ENCODE measurements at regions not wholly inside any gene's neighbourhood (a gene's known extent, or its start where the extent isn't known, plus 50 kb on each side); places are given as distances from the start of the nearest gene placed in this dataset.
"Not testable (repeated sequence)": the region's sequence is repeated elsewhere in the genome, so short reads cannot be mapped to it uniquely, and the experiment has no call there.

DNA sequence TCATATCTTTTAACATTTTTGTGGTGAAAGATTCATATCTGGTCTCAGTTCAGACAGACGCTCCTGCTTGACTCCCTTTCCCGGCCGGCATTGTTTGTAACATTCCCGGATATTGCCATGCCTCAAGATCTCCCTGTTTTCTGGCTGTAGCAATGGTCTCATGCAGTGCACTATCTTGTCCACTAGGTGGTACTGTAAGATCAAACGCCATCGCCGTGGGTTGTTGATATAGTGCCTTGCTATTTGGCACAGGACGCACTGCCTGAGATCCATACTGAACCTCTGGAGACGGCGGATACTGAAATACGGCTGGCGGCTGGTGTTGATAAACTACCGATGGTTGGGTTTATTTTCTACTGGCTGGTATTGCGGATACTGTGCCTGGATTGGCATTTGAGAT is 218.6 kb downstream of the ADRA2C start:
- not testable (repeated sequence) for H3K9me3 ChIP-seq (ENCODE audit: control insufficient read depth in 2 of 2, insufficient read depth in 1 of 2, low read length in 1 of 2); DNase-seq (ENCODE audit: low read depth in 6 of 9, low spot score in 9 of 9); H3K36me3 ChIP-seq (ENCODE audit: control insufficient read depth in 2 of 2, insufficient read depth in 2 of 2, low read length in 1 of 2); H3K4me1 ChIP-seq (ENCODE audit: control insufficient read depth in 2 of 2, insufficient read depth in 2 of 2, low read length in 2 of 2); H3K27ac ChIP-seq (ENCODE audit: low read depth in 1 of 2, low read length in 1 of 2); H3K4me3 ChIP-seq (ENCODE audit: low read length in 2 of 2); H3K27me3 ChIP-seq (ENCODE audit: control insufficient read depth in 2 of 2, insufficient read depth in 1 of 2, low read length in 1 of 2)
- 7% methylated on average over 11 of the region's 14 CpGs for WGBS

DNA sequence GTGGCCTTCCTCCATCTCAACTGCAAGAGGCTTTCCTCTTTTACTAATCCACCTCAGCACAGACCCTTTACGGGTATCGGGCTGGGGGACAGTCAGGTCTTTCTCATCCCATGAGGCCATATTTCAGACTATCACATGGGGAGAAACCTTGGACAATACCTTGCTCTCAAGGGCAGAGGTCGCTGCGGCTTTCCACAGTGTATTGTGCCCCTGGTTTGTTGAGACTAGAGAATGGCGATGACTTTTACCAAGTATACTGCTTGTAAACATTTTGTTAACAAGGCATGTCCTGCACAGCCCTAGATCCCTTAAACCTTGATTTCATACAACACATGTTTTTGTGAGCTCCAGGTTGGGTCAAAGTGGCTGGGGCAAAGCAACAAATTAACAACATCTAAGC is 220.2 kb downstream of the ADRA2C start:
- not testable (repeated sequence) for H3K4me3 ChIP-seq (ENCODE audit: low read length in 2 of 2); H3K27me3 ChIP-seq (ENCODE audit: control insufficient read depth in 2 of 2, insufficient read depth in 1 of 2, low read length in 1 of 2); H3K36me3 ChIP-seq (ENCODE audit: control insufficient read depth in 2 of 2, insufficient read depth in 2 of 2, low read length in 1 of 2); DNase-seq (ENCODE audit: low read depth in 6 of 9, low spot score in 9 of 9); H3K27ac ChIP-seq (ENCODE audit: low read depth in 1 of 2, low read length in 1 of 2); H3K9me3 ChIP-seq (ENCODE audit: control insufficient read depth in 2 of 2, insufficient read depth in 1 of 2, low read length in 1 of 2); H3K4me1 ChIP-seq (ENCODE audit: control insufficient read depth in 2 of 2, insufficient read depth in 2 of 2, low read length in 2 of 2)
- 91% methylated on average over 5 of the region's 5 CpGs for WGBS

DNA sequence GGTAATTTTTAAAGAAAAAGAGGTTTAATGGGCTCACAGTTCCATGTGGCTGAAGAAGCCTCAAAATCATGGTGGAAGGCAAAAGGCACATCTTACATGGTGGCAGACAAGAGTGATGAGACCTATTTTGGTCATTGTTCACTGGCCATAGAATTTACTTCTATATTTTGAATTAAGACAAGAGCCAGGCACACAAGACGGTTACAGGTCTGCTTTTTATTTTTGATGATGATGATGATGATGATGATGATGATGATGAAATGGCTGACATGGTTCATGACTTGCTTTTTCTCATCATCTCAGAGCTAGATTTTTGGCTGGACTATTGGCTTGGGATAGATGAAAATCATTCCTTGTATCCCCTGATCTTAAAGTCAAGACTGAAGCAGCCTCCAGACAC is 229.3 kb downstream of the OTOP1 start:
- not testable (repeated sequence) for H3K36me3 ChIP-seq (ENCODE audit: control insufficient read depth in 2 of 2, insufficient read depth in 2 of 2, low read length in 1 of 2); H3K27me3 ChIP-seq (ENCODE audit: control insufficient read depth in 2 of 2, insufficient read depth in 1 of 2, low read length in 1 of 2); DNase-seq (ENCODE audit: low read depth in 6 of 9, low spot score in 9 of 9); H3K27ac ChIP-seq (ENCODE audit: low read depth in 1 of 2, low read length in 1 of 2); H3K4me3 ChIP-seq (ENCODE audit: low read length in 2 of 2); H3K9me3 ChIP-seq (ENCODE audit: control insufficient read depth in 2 of 2, insufficient read depth in 1 of 2, low read length in 1 of 2); H3K4me1 ChIP-seq (ENCODE audit: control insufficient read depth in 2 of 2, insufficient read depth in 2 of 2, low read length in 2 of 2)
- WGBS, result 97% methylated on average over 1 of the region's 1 CpG

DNA sequence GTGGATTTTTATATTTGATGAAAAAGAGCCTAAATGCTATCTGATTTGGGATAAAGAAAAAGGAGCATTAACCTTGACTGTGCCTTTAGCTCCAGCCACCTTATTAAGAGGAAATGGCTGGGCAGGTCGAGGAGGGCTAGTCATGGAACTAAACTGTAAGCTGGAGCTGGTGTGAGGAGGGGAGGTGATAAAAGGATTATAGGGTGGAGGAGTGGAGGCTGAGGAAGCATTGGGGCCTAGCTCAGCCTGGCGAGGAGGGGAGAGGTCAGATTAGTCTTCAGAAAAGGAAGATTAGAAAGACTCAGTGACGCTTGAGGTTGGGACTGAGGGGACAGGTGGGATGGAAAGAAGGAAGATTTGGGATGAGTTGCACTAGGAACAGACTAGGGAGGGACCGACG is 222.7 kb downstream of the OTOP1 start:
- not testable (repeated sequence) for H3K4me1 ChIP-seq (ENCODE audit: control insufficient read depth in 2 of 2, insufficient read depth in 2 of 2, low read length in 2 of 2); H3K27me3 ChIP-seq (ENCODE audit: control insufficient read depth in 2 of 2, insufficient read depth in 1 of 2, low read length in 1 of 2); DNase-seq (ENCODE audit: low read depth in 6 of 9, low spot score in 9 of 9); H3K27ac ChIP-seq (ENCODE audit: low read depth in 1 of 2, low read length in 1 of 2); H3K4me3 ChIP-seq (ENCODE audit: low read length in 2 of 2); H3K9me3 ChIP-seq (ENCODE audit: control insufficient read depth in 2 of 2, insufficient read depth in 1 of 2, low read length in 1 of 2); H3K36me3 ChIP-seq (ENCODE audit: control insufficient read depth in 2 of 2, insufficient read depth in 2 of 2, low read length in 1 of 2)
- WGBS, result 78% methylated on average over 5 of the region's 5 CpGs

DNA sequence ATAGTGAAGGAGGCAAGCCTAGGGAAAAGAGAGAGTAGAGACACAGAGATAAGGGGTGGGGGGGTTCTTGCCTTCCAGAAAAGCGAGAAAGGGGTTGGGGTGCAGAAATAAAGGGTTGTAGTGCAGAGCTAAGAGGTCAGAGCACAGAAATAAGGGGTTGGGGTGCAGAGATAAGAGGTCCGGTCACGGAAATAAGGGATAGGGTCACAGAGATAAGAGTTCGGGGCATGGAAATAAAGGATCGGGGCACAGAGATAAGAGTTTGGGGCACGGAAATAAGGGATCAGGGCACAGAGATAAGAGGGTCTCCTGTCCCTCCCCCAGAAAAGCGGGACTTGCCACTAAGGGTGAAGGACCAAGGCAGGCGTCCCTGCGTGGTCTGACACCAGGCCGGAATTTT is 222.0 kb downstream of the OTOP1 start:
- H3K27ac ChIP-seq (ENCODE audit: low read depth in 1 of 2, low read length in 1 of 2); DNase-seq (ENCODE audit: low read depth in 6 of 9, low spot score in 9 of 9); H3K4me3 ChIP-seq (ENCODE audit: low read length in 2 of 2); H3K27me3 ChIP-seq (ENCODE audit: control insufficient read depth in 2 of 2, insufficient read depth in 1 of 2, low read length in 1 of 2); H3K36me3 ChIP-seq (ENCODE audit: control insufficient read depth in 2 of 2, insufficient read depth in 2 of 2, low read length in 1 of 2); H3K4me1 ChIP-seq (ENCODE audit: control insufficient read depth in 2 of 2, insufficient read depth in 2 of 2, low read length in 2 of 2); H3K9me3 ChIP-seq (ENCODE audit: control insufficient read depth in 2 of 2, insufficient read depth in 1 of 2, low read length in 1 of 2): not testable (repeated sequence)
- WGBS, result 89% methylated on average over 10 of the region's 10 CpGs

DNA sequence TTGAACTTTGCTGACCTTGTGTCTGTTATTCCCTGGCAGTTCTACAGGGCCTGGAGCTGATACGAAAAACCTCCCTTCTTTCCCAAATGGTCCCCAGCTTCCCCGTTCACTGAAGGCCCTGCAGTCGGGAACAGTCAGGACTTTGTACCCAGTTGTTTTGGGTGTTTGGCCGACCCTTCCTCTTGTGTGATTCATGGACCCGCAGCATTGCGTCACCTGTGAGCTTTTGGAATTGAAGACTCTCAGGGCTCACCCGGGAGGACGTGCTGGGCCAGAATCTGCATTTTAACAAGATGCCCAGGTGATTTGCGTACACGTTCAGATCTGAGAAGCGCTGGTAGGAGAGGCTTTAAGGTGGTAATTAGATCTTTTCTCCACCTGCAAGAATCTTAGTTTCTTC is 220.4 kb downstream of the OTOP1 start:
- H3K4me3 ChIP-seq (ENCODE audit: low read length in 2 of 2); H3K36me3 ChIP-seq (ENCODE audit: control insufficient read depth in 2 of 2, insufficient read depth in 2 of 2, low read length in 1 of 2); H3K4me1 ChIP-seq (ENCODE audit: control insufficient read depth in 2 of 2, insufficient read depth in 2 of 2, low read length in 2 of 2); H3K9me3 ChIP-seq (ENCODE audit: control insufficient read depth in 2 of 2, insufficient read depth in 1 of 2, low read length in 1 of 2); H3K27ac ChIP-seq (ENCODE audit: low read depth in 1 of 2, low read length in 1 of 2); H3K27me3 ChIP-seq (ENCODE audit: control insufficient read depth in 2 of 2, insufficient read depth in 1 of 2, low read length in 1 of 2); DNase-seq (ENCODE audit: low read depth in 6 of 9, low spot score in 9 of 9): not testable (repeated sequence)
- WGBS, result 74% methylated on average over 11 of the region's 11 CpGs

DNA sequence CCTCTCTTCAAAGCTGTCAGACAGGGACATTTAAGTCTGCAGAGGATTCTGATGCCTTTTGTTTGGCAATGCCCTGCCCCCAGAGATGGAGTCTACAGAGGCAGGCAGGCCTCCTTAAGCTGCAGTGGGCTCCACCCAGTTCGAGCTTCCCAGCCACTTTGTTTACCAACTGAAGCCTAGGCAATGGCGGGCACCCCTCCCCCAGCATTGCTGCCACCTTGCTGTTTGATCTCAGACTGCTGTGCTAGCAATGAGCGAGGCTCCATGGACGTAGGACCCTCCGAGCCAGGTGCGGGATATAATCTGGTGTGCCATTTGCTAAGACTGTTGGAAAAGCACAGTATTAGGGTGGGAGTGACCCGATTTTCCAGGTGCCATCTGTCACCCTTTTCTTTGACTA is 207.7 kb downstream of the OTOP1 start:
- not testable (repeated sequence) for H3K9me3 ChIP-seq (ENCODE audit: control insufficient read depth in 2 of 2, insufficient read depth in 1 of 2, low read length in 1 of 2); H3K4me1 ChIP-seq (ENCODE audit: control insufficient read depth in 2 of 2, insufficient read depth in 2 of 2, low read length in 2 of 2); H3K27ac ChIP-seq (ENCODE audit: low read depth in 1 of 2, low read length in 1 of 2); H3K4me3 ChIP-seq (ENCODE audit: low read length in 2 of 2); DNase-seq (ENCODE audit: low read depth in 6 of 9, low spot score in 9 of 9); H3K27me3 ChIP-seq (ENCODE audit: control insufficient read depth in 2 of 2, insufficient read depth in 1 of 2, low read length in 1 of 2); H3K36me3 ChIP-seq (ENCODE audit: control insufficient read depth in 2 of 2, insufficient read depth in 2 of 2, low read length in 1 of 2)
- WGBS, result 75% methylated on average over 7 of the region's 7 CpGs

DNA sequence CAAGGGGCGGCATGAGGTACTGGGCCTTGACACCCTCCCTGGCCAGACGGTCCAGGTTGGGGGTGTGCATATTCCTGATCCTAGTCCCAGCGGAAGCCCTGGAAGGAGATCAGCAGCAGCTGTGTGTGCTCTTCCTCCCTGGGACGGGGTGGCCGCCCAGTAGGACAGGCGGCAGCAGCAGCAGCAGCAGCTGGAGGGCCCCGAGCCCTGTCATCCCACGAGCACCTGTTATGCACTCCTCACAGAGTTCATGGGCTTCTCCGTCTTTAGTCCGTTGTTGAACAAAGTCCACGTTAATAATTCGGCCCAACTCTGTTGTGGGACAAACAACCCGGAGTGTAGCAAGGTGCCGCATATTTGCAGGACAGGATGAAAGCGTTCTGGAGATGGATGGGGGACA is 205.6 kb downstream of the OTOP1 start:
- 95% methylated on average over 8 of the region's 15 CpGs for WGBS
- not testable (repeated sequence) for H3K4me3 ChIP-seq (ENCODE audit: low read length in 2 of 2); H3K9me3 ChIP-seq (ENCODE audit: control insufficient read depth in 2 of 2, insufficient read depth in 1 of 2, low read length in 1 of 2); H3K4me1 ChIP-seq (ENCODE audit: control insufficient read depth in 2 of 2, insufficient read depth in 2 of 2, low read length in 2 of 2); H3K27me3 ChIP-seq (ENCODE audit: control insufficient read depth in 2 of 2, insufficient read depth in 1 of 2, low read length in 1 of 2); H3K36me3 ChIP-seq (ENCODE audit: control insufficient read depth in 2 of 2, insufficient read depth in 2 of 2, low read length in 1 of 2); H3K27ac ChIP-seq (ENCODE audit: low read depth in 1 of 2, low read length in 1 of 2); DNase-seq (ENCODE audit: low read depth in 6 of 9, low spot score in 9 of 9)

DNA sequence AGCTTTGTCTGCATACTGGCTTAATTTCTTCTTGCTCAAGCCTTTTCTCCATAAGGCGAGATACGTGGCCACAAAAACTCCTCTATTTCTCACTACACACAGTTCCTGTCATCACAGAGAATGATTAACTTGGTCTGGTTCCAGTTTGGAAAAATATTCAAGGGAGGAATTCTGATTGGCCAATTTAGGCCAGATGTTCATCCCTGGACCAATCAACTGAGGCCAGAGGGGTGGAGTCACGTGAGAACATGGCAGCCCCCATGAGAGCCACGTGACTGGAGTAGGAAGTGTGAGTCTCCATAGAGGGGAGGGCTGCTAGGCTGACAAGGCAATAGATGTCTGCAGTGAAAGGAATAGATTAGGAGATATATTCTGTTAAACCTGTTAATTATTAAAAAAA is 200.0 kb downstream of the OTOP1 start:
- not testable (repeated sequence) for DNase-seq (ENCODE audit: low read depth in 6 of 9, low spot score in 9 of 9); H3K36me3 ChIP-seq (ENCODE audit: control insufficient read depth in 2 of 2, insufficient read depth in 2 of 2, low read length in 1 of 2); H3K27me3 ChIP-seq (ENCODE audit: control insufficient read depth in 2 of 2, insufficient read depth in 1 of 2, low read length in 1 of 2); H3K4me3 ChIP-seq (ENCODE audit: low read length in 2 of 2); H3K9me3 ChIP-seq (ENCODE audit: control insufficient read depth in 2 of 2, insufficient read depth in 1 of 2, low read length in 1 of 2); H3K27ac ChIP-seq (ENCODE audit: low read depth in 1 of 2, low read length in 1 of 2); H3K4me1 ChIP-seq (ENCODE audit: control insufficient read depth in 2 of 2, insufficient read depth in 2 of 2, low read length in 2 of 2)
- 81% methylated on average over 4 of the region's 4 CpGs for WGBS

DNA sequence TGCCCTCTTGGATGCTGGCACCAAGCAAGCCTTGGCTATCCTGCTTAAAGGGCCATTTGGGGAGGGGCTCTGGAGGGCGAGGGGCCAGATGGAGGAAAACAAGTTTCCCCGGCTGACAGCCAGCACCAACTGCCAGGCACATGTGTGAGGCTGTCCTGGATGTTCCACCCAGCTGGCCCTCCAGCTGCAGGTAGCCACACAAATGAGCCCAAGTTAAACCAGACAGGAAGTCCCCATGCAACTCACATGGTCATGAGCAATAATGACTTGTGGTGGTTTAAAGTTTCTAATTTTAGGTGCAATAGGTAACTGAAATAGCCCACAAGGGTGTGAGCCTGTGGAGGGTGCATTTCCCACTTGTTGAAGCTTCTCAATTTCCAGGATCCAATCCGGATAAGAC is 198.0 kb downstream of the OTOP1 start:
- not testable (repeated sequence) for H3K27me3 ChIP-seq (ENCODE audit: control insufficient read depth in 2 of 2, insufficient read depth in 1 of 2, low read length in 1 of 2); H3K4me3 ChIP-seq (ENCODE audit: low read length in 2 of 2); DNase-seq (ENCODE audit: low read depth in 6 of 9, low spot score in 9 of 9); H3K36me3 ChIP-seq (ENCODE audit: control insufficient read depth in 2 of 2, insufficient read depth in 2 of 2, low read length in 1 of 2); H3K27ac ChIP-seq (ENCODE audit: low read depth in 1 of 2, low read length in 1 of 2); H3K9me3 ChIP-seq (ENCODE audit: control insufficient read depth in 2 of 2, insufficient read depth in 1 of 2, low read length in 1 of 2); H3K4me1 ChIP-seq (ENCODE audit: control insufficient read depth in 2 of 2, insufficient read depth in 2 of 2, low read length in 2 of 2)
- WGBS, result 84% methylated on average over 3 of the region's 3 CpGs
